Epithelial cell of esophagus (primary cell): ENCODE measurements at regions not wholly inside any gene's neighbourhood (a gene's known extent, or its start where the extent isn't known, plus 50 kb on each side); places are given as distances from the start of the nearest gene placed in this dataset.

Source experiments
- DNase-seq: peaks from one replicate; pipeline ENCODE4 v3.0.0; 2010; ENCODE audit warnings: low read depth
- H3K4me3 ChIP-seq: 2 replicates; pipeline ENCODE4 v1.5.1; 2011; ENCODE audit warnings: mild to moderate bottlenecking, low read length, control low read depth
- TF ChIP-seq, protein P1 (sequence below): IDR thresholded peaks from 2 replicates; pipeline ENCODE4 v1.5.1; 2011; ENCODE audit warnings: low read depth, mild to moderate bottlenecking, low read length, control low read depth, inconsistent platforms; ENCODE audit not compliant: insufficient read depth; ENCODE audit errors: missing control alignments

DNA sequence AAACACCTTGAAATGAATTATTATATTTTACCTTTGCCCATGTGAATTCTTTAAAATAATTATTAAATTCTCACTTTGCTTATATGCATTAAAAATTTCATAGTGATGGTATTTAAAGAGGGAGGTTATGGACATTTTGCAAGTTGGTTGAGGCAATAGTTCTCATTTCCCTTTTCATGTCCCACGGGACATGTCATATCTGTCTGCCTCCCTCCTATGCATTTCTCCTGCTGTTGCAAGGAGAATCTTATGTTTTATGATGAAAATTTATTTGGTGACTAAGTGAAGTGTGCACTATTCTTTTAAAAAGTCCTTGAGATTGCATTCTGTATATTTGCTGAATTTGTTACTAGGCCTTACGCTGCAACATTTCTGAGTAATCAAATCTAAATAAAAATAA, 67.2 kb downstream of the UTRN start:
- TF ChIP-seq, protein P1, sequence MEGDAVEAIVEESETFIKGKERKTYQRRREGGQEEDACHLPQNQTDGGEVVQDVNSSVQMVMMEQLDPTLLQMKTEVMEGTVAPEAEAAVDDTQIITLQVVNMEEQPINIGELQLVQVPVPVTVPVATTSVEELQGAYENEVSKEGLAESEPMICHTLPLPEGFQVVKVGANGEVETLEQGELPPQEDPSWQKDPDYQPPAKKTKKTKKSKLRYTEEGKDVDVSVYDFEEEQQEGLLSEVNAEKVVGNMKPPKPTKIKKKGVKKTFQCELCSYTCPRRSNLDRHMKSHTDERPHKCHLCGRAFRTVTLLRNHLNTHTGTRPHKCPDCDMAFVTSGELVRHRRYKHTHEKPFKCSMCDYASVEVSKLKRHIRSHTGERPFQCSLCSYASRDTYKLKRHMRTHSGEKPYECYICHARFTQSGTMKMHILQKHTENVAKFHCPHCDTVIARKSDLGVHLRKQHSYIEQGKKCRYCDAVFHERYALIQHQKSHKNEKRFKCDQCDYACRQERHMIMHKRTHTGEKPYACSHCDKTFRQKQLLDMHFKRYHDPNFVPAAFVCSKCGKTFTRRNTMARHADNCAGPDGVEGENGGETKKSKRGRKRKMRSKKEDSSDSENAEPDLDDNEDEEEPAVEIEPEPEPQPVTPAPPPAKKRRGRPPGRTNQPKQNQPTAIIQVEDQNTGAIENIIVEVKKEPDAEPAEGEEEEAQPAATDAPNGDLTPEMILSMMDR = no peak
- H3K4me3 ChIP-seq = no peak overlapping the region
- DNase-seq = no peak

DNA sequence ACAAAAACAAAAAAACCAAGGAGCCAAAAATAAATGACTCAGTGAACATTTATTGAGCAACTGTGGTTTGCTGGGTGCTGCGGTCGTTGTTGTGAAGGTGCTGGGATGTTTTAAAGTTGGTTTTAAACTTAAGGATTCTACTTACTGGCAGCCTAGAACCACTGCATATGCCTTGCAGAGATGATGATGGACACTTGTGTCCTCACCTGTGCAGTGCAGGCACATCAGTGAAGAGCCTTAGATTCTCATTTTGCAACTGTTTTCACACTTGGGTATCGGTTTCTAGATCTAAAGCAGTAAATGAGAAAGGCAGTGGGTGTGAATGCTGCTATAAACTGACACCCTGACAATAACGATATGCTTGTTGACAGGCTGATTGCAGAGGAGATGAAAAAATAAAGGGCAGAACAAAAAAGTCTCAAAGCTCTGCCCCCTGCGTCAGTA, 68.8 kb downstream of the UTRN start:
- TF ChIP-seq, protein P1 = no peak
- H3K4me3 ChIP-seq = no peak overlapping the region
- no peak for DNase-seq

DNA sequence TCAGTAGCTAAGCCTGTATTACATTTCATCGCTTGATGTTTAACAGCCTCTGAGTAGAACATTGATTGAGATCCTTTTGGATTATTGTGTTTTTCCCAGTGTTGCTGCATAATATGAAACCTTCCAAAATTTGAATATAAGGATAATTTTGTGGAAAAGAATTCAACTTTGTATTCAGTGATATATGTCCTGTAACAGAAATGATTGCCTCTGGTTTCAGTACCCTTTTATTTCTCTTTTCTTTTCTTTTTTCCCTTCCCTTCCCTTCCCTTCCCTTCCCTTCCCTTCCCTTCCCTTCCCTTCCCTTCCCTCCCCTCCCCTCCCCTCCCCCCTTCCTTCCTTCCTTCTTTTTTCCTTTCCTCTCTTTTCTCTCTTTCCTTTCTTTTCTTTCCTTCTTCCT, 74.6 kb downstream of the UTRN start:
- no peak for DNase-seq
- no peak overlapping the region for H3K4me3 ChIP-seq
- TF ChIP-seq, protein P1 = no peak

DNA sequence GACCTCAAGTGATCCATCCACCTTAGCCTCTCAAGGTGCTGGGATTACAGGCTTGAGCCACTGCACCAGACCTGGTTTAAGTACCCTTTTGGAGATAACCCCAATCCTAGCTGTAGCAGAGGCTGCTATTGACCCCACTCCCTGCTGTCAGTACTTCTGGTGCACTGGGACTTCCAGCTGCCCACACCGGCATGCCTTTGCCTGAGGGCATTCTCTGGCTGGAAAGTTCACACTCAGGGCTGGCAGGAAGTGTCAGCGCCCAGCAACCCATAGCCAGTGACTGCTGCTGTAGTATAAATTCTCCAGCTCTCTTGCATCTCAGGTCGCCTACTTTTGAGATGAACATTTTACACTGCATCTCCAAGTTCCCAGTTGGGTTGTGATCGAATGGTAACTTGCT, 75.3 kb downstream of the UTRN start:
- TF ChIP-seq, protein P1 = no peak
- H3K4me3 ChIP-seq = no peak overlapping the region
- DNase-seq = no peak

DNA sequence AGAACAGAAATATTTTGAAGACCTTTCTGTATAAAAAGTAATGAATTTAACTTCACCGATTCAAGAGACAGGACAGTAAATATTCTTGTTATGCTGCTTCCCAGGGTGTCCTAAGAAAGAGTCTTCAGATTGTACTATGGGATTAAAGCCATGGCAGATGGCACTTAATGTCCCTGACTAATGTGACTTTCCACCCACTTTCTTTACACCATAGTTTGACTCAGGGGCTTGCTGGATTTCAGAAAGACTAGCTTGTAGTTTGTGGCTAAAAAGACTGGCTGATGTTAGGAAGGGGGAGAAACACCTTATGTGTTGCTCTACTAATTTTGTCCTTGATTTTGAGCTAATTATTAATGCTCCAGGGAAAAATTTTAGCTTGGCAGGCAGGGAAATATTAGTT, 75.9 kb downstream of the UTRN start:
- no peak overlapping the region for H3K4me3 ChIP-seq
- no peak for DNase-seq
- TF ChIP-seq, protein P1 = no peak

DNA sequence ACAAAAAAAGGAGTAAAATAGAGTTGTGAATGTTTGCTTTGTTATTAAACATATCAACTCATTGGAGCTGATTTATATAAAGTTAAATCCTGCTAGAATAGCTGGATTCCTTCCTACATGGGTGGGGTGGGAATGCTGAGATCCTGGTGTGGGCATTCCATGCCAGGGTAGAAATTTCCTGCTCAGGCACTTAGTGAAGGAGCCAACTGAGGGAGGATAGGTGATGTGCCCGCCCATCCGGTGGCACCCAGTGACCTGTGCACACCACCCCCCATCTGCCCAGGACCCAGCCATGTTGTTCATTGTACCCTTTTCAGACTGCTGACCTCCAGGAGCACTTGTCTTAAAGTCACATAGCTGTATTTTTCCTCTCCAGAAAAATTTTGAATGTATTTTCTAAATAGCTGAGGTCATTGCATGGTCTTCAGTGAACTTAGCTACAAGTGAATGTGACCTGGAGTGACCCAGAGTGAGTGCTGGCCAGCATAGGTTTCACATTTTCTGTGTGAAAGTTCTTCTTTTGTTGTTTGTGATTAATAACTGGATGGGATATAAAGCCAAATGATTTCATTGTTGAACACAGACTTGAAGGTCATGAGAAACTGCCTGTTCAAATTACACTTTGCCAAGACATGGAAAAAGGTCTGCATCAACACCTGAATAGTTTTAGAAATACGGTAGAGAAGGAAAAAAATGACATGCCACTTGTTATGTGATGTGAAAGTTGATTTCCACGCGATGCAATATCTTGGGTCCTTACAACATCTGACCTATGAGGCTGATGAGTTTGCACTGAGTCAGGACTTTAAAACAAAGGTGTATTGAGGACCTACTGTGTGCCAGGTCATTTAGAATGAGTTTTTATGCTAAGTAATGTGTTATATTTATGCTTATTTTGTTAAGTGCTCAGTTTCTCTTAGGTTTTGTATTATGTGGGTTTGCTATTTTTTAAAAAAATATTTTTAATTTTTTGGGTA, 77.2 kb downstream of the UTRN start:
- DNase-seq = no peak
- TF ChIP-seq, protein P1 = no peak
- no peak overlapping the region for H3K4me3 ChIP-seq
